Lower leg skin (tissue), 4 donors: ENCODE measurements at regions not wholly inside any gene's neighbourhood (a gene's known extent, or its start where the extent isn't known, plus 50 kb on each side); places are given as distances from the start of the nearest gene placed in this dataset.

Experiments used
- DNase-seq, 2 donors: peaks; one replicate each; pipeline ENCODE4 v3.0.0-alpha.2; 2019; ENCODE audit warnings: low spot score in 2 of 2
- H3K4me3 ChIP-seq: fragments of 200-600 bp; sonication (generic); 2 replicates; pipeline ENCODE4 v1.5.1; 2017; ENCODE audit warnings: mild to moderate bottlenecking, low read depth; ENCODE audit not compliant: poor library complexity, severe bottlenecking
- POLR2A ChIP-seq, 2 donors: fragments of 450-650 bp; IDR thresholded peaks; one replicate each; pipeline ENCODE4 v1.6.1; 2016 to 2017; ENCODE audit warnings: antibody characterized with exemption in 2 of 2, mild to moderate bottlenecking in 1 of 2, moderate library complexity in 1 of 2
- WGBS, 2 donors: methylation state at CpG; one replicate each; pipeline ENCODE4 v1.1.5; 2018; 5-methylcytosine and 5-hydroxymethylcytosine counted together
- intact Hi-C: fragments of 100-400 bp; cut with DNase I; formaldehyde crosslinking; loops from one replicate; pipeline ENCODE4 v1.15.0; 2023; ENCODE audit warnings: low total_unique reads
- TF ChIP-seq, protein P1 (sequence below), 3 donors: fragments of 450-650 bp; IDR thresholded peaks; one replicate each; pipeline ENCODE4 v1.5.1; 2016; ENCODE audit warnings: antibody characterized with exemption in 3 of 3, mild to moderate bottlenecking in 3 of 3, moderate library complexity in 2 of 3

DNA sequence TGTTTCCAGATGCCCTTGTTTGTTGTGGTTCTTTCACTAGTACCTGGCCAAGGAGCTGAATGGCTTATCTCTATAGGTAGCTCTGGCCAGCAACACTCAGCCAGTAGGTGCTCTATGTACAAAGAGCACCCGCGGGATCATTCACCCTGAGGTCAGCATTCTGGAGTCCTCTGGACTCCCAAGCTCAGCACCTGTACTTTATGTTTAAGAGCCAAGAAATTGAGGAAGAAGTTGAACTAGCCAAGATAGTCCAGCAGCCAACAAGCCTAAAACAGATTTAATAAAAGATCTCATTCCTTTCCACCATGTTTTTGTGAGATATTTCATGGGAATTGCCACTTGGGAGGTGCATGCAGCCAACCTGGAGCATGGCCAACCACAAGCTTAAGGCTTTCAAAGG is 242.6 kb upstream of the PAPPA start:
- intact Hi-C loops, result no loop called here
- DNase-seq, result no peak
- TF ChIP-seq, protein P1, sequence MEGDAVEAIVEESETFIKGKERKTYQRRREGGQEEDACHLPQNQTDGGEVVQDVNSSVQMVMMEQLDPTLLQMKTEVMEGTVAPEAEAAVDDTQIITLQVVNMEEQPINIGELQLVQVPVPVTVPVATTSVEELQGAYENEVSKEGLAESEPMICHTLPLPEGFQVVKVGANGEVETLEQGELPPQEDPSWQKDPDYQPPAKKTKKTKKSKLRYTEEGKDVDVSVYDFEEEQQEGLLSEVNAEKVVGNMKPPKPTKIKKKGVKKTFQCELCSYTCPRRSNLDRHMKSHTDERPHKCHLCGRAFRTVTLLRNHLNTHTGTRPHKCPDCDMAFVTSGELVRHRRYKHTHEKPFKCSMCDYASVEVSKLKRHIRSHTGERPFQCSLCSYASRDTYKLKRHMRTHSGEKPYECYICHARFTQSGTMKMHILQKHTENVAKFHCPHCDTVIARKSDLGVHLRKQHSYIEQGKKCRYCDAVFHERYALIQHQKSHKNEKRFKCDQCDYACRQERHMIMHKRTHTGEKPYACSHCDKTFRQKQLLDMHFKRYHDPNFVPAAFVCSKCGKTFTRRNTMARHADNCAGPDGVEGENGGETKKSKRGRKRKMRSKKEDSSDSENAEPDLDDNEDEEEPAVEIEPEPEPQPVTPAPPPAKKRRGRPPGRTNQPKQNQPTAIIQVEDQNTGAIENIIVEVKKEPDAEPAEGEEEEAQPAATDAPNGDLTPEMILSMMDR (IDR thresholded peaks at IDR 0.05), result no peak
- no peak for TF ChIP-seq POLR2A (IDR thresholded peaks at IDR 0.05)
- H3K4me3 ChIP-seq, result no peak overlapping the region
- 95 to 100% methylated on average over 2 of the region's 2 CpGs for WGBS, 2 donors

DNA sequence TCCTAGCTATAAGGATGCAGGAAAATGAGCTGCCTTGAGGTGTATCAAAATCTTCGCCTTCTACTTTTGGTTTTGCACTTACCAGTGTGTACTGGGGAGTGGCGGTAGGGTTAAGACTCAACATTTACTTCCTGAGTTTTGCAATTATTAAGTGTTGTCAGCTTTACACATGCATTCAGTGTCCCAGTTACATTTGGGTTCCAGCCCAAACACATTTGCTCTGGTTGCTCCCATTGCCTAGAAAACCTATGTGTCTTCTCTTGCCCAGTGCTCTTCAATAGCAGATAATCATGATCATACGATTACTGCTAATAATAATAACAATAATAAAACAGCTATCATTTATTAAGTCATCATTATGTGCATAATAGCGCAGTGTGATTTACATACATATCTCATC is 241.5 kb upstream of the PAPPA start:
- no peak overlapping the region for H3K4me3 ChIP-seq
- TF ChIP-seq POLR2A (IDR thresholded peaks at IDR 0.05), result no peak
- TF ChIP-seq, protein P1 (IDR thresholded peaks at IDR 0.05), result no peak
- 75 to 78% methylated on average over 4 of the region's 4 CpGs for WGBS, 2 donors
- DNase-seq, result no peak
- intact Hi-C loops, result no loop called here

DNA sequence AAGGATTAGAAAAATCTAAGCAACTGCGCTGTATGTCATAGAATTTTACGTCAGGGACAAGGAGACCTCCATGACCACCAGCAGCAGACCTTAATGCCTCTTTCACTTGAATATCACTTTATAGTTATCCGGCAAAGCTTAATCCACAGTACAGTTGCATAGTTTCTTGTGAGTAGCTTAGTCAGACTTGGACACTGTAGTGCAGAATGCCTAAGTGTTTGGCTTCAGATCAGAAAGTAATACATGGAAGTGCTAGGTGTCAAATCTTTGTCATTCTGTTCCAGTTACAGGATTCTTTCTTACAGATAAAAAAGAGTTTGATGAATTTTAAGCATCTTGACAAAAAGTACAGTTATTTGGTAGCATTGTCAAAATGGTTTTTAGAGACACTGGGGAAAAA is 239.9 kb upstream of the PAPPA start:
- H3K4me3 ChIP-seq, result no peak overlapping the region
- DNase-seq, result no peak
- WGBS, 2 donors, result 70 to 75% methylated on average over 3 of the region's 3 CpGs
- no peak for TF ChIP-seq POLR2A (IDR thresholded peaks at IDR 0.05)
- TF ChIP-seq, protein P1 (IDR thresholded peaks at IDR 0.05), result no peak
- intact Hi-C loops, result no loop called here

DNA sequence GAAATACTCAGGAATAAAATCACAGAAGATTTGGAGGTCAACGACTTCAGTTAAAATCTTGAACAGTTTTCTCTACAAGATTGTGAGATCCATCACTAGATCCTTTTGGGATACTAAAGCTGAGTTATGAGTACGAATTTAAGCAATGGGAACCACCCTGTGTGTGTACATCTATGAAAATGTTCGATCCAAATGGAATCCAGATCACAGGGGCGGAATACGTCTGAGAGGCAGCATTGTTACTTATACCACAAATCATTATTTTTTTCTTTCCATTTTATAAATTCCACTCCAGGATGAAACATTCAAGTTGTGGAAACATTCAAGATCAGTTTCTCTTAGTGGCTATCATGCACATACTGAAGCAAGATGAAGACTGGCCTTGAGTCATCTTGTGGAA is 239.3 kb upstream of the PAPPA start:
- no peak for TF ChIP-seq POLR2A (IDR thresholded peaks at IDR 0.05)
- TF ChIP-seq, protein P1 (IDR thresholded peaks at IDR 0.05), result no peak
- intact Hi-C loops, result no loop called here
- WGBS, 2 donors, result 77 to 78% methylated on average over 5 of the region's 5 CpGs
- no peak for DNase-seq
- H3K4me3 ChIP-seq, result no peak overlapping the region

DNA sequence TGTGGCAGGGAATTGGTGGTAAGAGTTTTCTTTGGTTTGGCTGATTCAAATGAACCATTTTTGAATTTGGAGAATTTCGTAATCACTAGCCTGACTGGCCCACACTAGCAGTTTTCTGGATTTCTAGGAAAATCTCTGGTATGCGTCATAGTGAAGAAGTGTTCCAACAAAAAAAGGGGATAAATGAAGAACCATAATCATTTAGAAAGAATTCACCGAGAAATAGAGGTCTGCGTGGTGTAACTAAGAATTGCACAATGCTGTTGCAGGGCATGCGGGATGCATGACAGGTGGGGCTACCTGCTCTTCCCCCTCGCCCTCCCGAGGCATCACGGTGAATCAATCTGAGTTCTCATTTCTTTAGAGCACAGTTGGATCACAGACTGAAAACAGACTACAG is 232.3 kb upstream of the PAPPA start:
- intact Hi-C loops, result no loop called here
- no peak for TF ChIP-seq POLR2A (IDR thresholded peaks at IDR 0.05)
- TF ChIP-seq, protein P1 (IDR thresholded peaks at IDR 0.05), result no peak
- H3K4me3 ChIP-seq, result no peak overlapping the region
- WGBS, 2 donors, result 64 to 74% methylated on average over 8 of the region's 8 CpGs
- no peak for DNase-seq

DNA sequence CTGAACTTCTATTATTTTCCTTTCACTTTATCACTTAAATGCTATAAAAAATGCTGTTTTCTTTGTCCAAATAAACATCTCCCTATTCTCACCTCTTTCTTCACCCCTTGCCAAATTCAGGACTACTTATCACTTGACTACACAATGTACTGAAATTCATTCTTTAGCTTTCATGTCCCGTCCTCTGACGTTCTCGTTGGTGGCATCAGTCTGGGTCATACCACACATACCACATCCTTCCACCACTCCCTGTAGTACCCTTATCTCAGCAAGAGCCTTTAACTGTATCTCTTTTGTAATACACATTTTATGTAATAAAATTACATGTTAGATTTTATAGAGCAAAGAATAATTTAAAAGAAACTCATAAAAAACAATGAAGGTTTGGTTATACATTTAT is 231.1 kb upstream of the PAPPA start:
- intact Hi-C loops, result no loop called here
- 70 to 75% methylated on average over 3 of the region's 3 CpGs for WGBS, 2 donors
- TF ChIP-seq, protein P1 (IDR thresholded peaks at IDR 0.05), result no peak
- no peak for TF ChIP-seq POLR2A (IDR thresholded peaks at IDR 0.05)
- no peak overlapping the region for H3K4me3 ChIP-seq
- no peak for DNase-seq
